IPS DF 19.7 (cell line): ENCODE measurements at regions not wholly inside any gene's neighbourhood (a gene's known extent, or its start where the extent isn't known, plus 50 kb on each side); places are given as distances from the start of the nearest gene placed in this dataset.
"Not testable (repeated sequence)": the region's sequence is repeated elsewhere in the genome, so short reads cannot be mapped to it uniquely, and the experiment has no call there.

Experiments used
- DNase-seq: peaks from one replicate; pipeline ENCODE4 v3.0.0-alpha.2; 2013; ENCODE audit warnings: low read depth, low spot score

- no peak for DNase-seq
These were observed 705.2 kb upstream of the LINC00305 start for GRCh38 chr18:64854112-64854511.

GRCh38 chr18:64852281-64852680 lies 703.4 kb upstream of the LINC00305 start:
- DNase-seq, result no peak

GRCh38 chr18:64851726-64852125 lies 702.8 kb upstream of the LINC00305 start:
- no peak for DNase-seq

- no peak for DNase-seq
These were observed 701.9 kb upstream of the LINC00305 start for GRCh38 chr18:64850791-64851190.

GRCh38 chr18:64840911-64841701 lies 692.2 kb upstream of the LINC00305 start:
- DNase-seq, result no peak

GRCh38 chr18:64810354-64810753 lies 661.5 kb upstream of the LINC00305 start:
- DNase-seq, result no peak

GRCh38 chr18:64809801-64810200 lies 660.9 kb upstream of the LINC00305 start:
- DNase-seq, result no peak

- DNase-seq, result no peak
These were observed 658.7 kb upstream of the LINC00305 start for GRCh38 chr18:64807560-64807959.

GRCh38 chr18:64806691-64807090 lies 657.8 kb upstream of the LINC00305 start:
- DNase-seq, result no peak

- no peak for DNase-seq
These were observed 657.3 kb upstream of the LINC00305 start for GRCh38 chr18:64806232-64806631.

- no peak for DNase-seq
These were observed 654.6 kb upstream of the LINC00305 start for GRCh38 chr18:64803471-64803870.

- no peak for DNase-seq
These were observed 651.3 kb upstream of the LINC00305 start for GRCh38 chr18:64800151-64800550.

- DNase-seq, result no peak
These were observed 650.5 kb upstream of the LINC00305 start for GRCh38 chr18:64799376-64799775.

- no peak for DNase-seq
These were observed 642.3 kb upstream of the LINC00305 start for GRCh38 chr18:64791236-64791635.

- DNase-seq, result no peak
These were observed 636.8 kb upstream of the LINC00305 start for GRCh38 chr18:64785686-64786085.

GRCh38 chr18:64777556-64777955 lies 628.7 kb upstream of the LINC00305 start:
- no peak for DNase-seq

GRCh38 chr18:64765908-64766307 lies 617.0 kb upstream of the LINC00305 start:
- no peak for DNase-seq

GRCh38 chr18:64752707-64753106 lies 603.8 kb upstream of the LINC00305 start:
- DNase-seq, result no peak

GRCh38 chr18:64749884-64750283 lies 601.0 kb upstream of the LINC00305 start:
- no peak for DNase-seq

GRCh38 chr18:64747803-64748202 lies 598.9 kb upstream of the LINC00305 start:
- DNase-seq, result no peak

- no peak for DNase-seq
These were observed 594.0 kb upstream of the LINC00305 start for GRCh38 chr18:64742898-64743297.

- no peak for DNase-seq
These were observed 585.2 kb upstream of the LINC00305 start for GRCh38 chr18:64734063-64734462.

GRCh38 chr18:64725657-64726056 lies 576.8 kb upstream of the LINC00305 start:
- DNase-seq, result not testable (repeated sequence)
